ENCODE measurements at regions not wholly inside any gene's neighbourhood (a gene's known extent, or its start where the extent isn't known, plus 50 kb on each side); places are given as distances from the start of the nearest gene placed in this dataset.
A peak's percentile ranks its signal among the peaks of the same experiment; 100 is the strongest.
"Not testable (repeated sequence)": the region's sequence is repeated elsewhere in the genome, so short reads cannot be mapped to it uniquely, and the experiment has no call there.

GRCh38 chr1:38497921-38498656, 361.5 kb downstream of the RRAGC start:
- DNase-seq: no peak

DNA sequence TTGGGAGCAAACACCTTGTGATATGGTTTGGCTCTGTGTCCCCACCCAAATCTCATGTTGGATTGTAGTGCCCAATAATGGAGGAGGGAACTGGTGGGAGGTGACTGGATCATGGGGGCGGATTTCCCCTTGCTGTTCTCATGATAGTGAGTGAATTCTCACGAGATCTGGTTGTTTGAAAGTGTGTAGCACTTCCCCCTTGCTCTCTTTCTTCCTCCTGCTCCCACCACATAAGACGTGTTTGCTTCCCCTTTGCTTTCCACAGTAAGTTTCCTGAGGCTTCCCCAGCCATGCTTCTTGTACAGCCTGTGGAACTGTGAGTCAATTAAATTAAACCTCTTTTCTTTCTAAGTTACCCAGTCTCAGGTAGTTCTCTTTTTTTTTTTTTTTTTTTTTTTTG, 366.3 kb downstream of the RRAGC start:
- peak; percentile 35 to 47 (median 39) for DNase-seq

- DNase-seq: peak; percentile 40 to 58 (median 43)
Observed at GRCh38 chr1:38489844-38490270, 369.7 kb downstream of the RRAGC start.

DNA sequence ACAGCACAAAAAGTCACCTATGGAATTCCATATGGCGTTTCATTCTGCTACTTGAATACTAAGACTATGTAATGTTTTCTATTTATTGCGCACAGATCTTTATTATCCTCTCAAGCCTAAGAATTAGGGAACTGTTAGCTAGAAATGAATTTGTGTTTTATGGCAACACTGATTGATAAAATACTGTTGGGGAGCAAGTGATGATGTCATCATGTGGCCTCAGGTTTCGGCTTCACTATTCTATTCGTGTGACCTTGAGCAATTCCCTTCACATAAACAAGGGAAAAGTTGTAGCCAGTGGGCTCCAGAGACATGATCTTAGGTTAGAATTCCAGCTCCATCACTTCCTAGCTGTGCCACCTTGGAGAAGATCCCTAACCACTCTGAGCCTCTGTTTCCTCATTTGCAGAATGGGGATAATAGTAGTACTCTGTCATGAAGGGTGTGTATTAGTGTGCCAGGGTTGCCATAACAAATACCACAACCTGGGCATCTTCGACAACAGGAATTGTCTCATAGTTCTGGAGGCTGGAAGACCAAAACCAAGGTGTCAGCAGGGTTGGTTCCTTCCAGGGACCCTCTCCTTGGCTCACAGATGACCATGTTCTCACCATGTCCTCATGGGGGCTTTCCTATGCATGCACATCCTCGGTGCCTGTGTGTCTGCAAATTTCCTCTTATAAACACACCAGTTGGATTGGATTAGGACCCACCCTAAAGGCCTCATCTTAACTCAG, 371.2 kb downstream of the RRAGC start:
- no peak for DNase-seq

DNA sequence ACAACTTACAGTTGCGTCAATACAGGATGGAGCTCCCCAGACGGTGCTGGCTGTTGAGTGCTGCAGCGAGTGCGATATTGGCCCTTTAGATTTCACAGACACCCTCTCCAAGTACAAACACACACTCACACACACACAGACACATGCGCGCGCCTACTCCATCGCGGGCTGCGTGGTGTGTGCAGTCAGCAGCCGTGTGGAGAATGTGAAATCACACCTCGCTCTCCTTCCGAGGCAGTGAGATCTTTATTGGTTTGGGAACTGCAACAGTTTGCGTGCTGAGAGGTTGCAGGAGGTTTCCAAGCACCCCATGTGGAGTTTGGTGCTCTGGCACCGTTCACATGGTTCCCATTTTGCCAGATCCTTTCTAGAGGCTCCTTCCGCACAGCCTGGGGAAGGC, 372.2 kb downstream of the RRAGC start:
- DNase-seq: no peak

DNA sequence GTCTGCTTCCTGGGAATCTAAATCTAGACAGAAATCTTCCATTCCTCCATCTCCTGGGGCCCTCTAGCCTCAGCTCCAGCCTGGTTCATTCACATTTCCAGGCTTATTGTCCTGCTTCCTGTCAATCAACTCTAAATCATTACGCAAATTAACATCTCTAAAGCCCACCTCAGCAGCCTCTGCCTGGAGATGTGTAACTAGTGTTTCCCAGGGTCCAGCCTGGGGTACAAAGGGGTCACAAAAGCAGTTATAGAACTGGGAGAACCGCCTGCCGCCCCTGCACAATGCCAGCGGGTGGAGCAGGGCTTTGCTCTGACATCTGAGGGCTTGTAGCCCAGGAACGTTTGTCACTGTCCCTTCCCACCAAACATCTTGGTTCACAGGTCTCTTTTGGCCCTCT, 373.5 kb downstream of the RRAGC start:
- no peak for DNase-seq

- peak; percentile 28 to 52 (median 33) for DNase-seq
Observed at GRCh38 chr1:38481871-38482826, 377.4 kb downstream of the RRAGC start.

DNA sequence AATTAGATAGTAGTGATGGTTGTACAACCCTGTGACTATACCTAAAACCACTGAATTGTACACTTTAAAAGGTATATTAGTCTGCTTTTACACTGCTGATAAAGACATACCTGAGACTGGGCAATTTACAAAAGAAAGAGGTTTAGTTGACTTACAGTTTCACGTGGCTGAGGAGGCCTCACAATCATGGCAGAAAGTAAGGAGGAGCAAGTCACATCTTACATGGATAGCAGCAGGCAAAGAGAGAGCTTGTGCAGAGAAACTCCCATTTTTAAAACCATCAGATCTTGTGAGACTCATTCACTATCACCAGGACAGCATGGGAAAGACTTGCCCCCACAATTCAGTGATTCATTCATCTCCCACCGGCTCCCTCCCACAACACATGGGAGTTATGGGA, 379.9 kb downstream of the RRAGC start:
- DNase-seq: not testable (repeated sequence)

DNA sequence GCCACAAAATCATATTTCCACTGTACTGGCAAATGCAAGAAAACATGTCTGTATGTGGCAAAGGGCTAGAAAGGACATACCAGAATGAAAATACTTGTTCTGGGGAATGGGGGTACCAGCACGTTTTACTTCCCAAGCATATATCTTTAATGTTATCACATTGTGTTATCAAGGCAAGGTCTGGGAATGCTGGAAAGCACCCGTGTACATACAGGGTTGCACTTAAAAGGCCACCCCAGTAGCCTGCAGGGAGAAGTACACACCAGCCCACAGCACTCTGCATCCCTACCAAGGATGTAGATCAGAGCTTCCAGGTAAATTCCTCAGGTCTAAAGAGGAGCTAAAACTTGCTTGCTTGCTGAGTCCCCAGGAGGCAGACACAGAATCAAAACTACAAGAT, 381.8 kb downstream of the RRAGC start:
- DNase-seq: no peak

- no peak for DNase-seq
Observed at GRCh38 chr1:38476850-38477178, 382.8 kb downstream of the RRAGC start.

DNA sequence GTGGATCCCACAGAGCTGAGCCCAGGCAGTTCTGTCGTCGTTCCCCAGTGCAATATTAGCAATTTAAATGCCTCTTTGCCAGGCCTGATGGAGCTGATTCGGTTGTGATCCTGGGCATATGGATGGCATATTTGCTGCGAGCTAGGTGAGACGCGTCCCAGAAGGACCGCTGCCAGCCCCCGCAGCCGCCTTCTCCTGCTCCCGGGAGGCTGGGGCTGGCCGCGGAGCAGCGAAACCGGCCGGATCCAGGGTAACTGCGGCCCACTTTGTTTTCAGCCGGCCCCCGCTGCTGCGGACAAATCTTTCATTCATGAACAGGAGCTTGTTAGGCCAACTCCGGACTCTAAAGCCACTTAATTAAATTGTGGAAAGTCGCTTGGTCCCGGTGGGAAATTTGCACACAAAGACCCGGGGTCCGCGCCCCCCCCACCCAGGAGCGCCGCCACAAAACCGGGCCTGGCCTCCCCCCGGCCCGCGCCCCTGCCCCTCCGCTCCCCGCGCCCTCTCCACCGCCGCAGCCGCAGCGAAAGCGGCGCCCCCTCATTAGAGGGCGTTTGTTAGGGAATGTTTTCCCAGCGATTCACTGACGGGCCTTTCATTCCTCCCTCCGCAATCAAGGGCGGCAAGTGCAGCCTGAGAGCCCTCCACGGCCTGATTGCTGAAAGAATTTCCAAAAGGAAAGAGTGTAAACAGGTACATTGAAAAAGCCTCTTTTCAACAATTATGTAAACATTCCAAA, 383.3 kb downstream of the RRAGC start:
- DNase-seq: no peak

DNA sequence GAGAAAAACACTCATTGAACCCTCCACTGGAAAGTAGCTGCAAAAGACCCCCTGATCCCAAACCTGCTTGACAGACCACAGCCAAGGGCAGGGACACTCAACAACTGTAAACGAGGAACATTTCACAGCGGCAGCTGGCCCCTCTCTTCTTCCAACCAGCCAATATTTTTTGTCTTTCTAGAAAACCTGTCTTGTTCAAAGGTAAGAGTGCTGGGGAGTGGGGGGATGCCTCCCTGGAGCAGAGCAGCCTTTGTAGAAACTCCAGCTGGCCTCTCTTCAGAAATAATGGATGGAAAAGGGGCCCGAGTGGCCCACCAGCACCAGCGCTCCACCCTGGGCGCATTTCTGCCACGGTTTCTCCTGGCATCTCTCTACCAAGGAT, 384.0 kb downstream of the RRAGC start:
- no peak for DNase-seq

DNA sequence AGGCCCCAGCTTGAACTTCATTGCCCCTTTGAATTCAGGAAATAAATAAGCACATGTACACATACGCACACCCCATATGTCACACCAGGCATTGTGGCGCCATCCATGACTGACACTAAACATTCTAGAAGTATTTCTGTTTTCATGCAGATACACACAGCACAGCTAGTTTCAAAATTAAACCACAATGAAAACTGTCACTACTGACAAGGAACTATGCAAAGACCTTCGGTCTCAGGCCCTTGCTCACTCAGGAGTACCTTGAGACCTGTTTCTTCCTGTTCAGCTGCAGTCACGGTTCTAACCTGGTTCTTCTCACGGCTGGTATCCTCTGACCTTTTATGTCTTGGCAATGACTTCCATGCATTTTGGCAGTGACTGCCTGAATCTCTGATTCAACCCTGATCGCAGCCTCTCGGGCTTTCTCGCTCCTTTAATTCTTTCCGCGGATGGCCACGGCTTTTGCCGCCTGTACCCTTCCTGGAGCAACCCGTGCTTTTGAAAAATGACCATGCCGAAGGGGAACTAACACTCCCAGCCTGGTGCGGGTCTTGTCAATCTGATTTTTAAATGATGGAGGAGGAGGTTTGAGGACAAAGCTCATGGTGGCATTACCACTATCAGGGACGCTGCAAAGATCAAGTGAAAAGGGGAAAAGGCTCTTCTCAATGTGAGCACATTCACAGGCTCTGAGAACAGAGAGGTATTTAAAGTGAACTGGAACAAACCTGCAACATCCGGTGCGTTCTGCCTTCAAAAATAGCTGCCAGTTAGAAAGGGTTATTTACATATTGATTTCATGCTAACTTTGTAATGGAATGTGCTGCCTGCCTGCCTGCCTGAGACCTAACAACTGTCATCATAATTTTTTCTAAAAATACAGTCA, 384.6 kb downstream of the RRAGC start:
- no peak for DNase-seq

- no peak for DNase-seq
Observed at GRCh38 chr1:38466487-38466886, 393.1 kb downstream of the RRAGC start.

GRCh38 chr1:38465460-38465859, 394.1 kb downstream of the RRAGC start:
- DNase-seq: no peak

DNA sequence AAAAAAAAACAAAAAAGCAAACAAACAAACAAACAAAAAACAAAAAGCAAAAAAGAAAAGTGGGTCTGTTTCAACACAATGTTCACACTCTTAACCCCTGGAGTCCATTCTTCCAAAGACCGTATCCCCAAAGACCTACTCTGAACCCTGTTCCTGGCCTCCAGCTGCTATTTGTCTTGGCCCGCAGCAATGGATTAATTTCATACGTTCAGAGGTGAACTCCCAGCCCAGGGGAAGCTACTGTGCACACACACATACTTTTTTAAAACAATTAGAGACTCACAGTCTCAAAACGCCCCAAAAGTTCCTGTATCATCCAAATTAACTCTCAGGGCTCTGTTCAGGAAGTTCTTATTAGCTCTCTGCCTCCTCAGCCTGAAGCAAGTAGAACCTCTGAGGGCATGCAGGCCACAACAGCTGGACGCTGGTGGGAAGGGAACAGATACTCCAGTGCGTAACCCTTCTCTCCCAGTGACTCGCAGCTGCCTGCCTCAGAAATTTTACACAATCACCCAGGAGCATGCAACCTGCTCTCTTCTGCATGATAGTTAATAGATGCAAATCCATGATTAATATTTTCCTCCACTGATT, 395.4 kb downstream of the RRAGC start:
- no peak for DNase-seq

DNA sequence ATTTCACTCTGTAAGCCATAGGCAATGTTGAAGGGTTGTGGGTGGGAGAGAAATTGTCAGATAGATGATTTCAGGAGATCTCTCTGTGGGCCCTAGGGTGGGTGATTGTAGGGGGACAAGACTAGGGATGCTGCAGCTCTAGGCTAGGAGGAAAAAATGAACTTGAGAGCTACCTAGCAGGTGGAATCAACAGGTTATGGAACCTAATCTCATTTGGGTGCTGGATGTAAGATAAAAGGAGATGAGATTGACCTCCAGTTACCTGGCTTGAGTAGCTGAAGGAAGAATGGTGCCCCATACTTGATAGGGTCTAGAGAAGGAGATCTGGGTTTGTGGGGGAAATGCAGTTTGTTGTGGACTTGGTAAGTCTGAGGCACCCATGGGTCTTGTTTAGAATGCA, 396.5 kb downstream of the RRAGC start:
- no peak for DNase-seq

GRCh38 chr1:38456531-38456876, 403.1 kb downstream of the RRAGC start:
- no peak for DNase-seq

DNA sequence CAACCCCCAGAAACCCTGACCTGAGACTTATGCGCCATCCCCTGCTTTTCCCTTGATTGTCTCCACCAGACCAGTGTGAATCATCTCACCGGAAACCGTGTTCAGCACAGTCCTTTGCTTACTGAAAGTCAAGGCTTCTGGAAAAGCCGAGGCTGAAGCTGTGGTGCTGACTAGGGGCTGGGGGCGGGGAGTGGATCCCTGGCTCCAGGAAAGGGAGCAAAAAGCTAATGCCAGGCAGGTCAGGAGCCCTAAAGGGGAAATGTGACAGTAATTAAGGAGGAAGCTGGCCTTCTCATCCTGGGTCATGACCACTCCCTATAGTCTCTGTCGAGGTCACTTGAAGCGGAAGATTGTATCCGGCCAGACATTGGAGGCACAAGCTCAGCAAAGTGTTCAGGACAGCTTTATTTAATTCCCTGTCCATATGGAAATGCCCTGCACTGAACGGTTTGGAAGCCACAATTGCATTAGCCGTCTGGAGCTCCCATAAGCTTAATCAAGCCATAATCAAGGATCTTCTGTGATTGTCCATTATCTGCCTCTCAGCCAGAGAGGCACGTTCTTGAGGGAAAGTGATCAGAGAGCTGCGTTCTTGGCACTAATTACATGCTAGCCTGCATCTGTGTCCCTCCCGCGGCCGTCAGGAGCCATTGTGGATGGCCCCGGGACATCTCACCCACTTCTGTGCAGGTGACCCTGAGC, 403.6 kb downstream of the RRAGC start:
- no peak for DNase-seq

DNA sequence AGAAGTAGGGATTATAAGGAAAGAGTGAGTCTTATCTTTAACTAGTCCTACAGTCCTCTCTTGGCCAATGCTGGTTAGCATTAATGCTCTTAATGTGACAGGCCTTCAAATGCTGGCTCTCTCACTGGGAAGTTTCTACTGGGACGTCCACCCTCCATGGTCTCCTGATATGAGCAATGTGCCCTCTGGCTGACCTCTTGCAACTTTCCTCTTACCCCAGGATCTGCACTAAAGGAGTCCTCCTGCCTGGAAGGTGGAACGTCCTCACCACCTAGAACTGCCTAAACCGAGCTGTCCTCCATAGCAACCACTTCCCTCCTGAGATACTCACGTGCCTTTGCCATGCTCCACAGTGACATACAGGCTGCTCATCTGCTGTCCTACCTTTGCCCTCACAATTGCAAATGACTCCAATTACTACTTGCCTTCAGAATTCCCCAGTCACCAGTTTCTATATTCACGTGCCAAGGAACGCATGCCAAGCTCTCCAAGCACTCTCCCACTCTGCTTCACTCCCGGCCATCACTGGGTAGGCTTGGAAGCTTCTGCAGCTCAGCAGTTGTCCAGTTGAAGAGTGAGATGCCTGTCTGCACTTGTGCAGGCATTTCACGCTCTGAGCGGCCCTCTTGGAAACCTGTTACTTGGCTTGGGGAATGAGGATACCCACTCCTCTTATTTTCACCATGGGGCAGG, 404.7 kb downstream of the RRAGC start:
- DNase-seq: no peak

Data from suppressor macrophage treated with lipopolysaccharide for 1 hour (primary cell).